ENCODE measurements at regions not wholly inside any gene's neighbourhood (a gene's known extent, or its start where the extent isn't known, plus 50 kb on each side); places are given as distances from the start of the nearest gene placed in this dataset.

GRCh38 chr1:105027838-105028471, 1278.3 kb downstream of the AMY1C start:
- no peak for DNase-seq (ENCODE audit: low spot score in 2 of 2)
- TF ChIP-seq POLR2A (IDR thresholded peaks at IDR 0.05) (no peak), CTCF (IDR thresholded peaks at IDR 0.05) (no peak)
- 62 to 71% methylated on average over 3 of the region's 3 CpGs for WGBS, 2 donors
- intact Hi-C loops (cut with DNase I; ENCODE audit: low total_unique reads), result no loop called here
- H3K4me3 ChIP-seq (ENCODE audit: low read depth, poor library complexity, severe bottlenecking), result no peak overlapping the region

GRCh38 chr1:105072446-105072845, 1322.7 kb downstream of the AMY1C start:
- H3K4me3 ChIP-seq (ENCODE audit: low read depth, poor library complexity, severe bottlenecking), result no peak overlapping the region
- 66 to 81% methylated on average over 3 of the region's 3 CpGs for WGBS, 2 donors
- intact Hi-C loops (cut with DNase I; ENCODE audit: low total_unique reads), result no loop called here

GRCh38 chr1:105072850-105073249, 1323.2 kb downstream of the AMY1C start:
- no peak for DNase-seq (ENCODE audit: low spot score in 2 of 2)
- H3K4me3 ChIP-seq (ENCODE audit: low read depth, poor library complexity, severe bottlenecking), result no peak overlapping the region
- no peak for TF ChIP-seq POLR2A (IDR thresholded peaks at IDR 0.05)
- no peak for TF ChIP-seq CTCF (IDR thresholded peaks at IDR 0.05)
- intact Hi-C loops (cut with DNase I; ENCODE audit: low total_unique reads), result no loop called here
- 75 to 77% methylated on average over 3 of the region's 3 CpGs for WGBS, 2 donors

More at GRCh38 chr1:105072446-105072845, 1322.7 kb downstream of the AMY1C start:
- DNase-seq (ENCODE audit: low spot score in 2 of 2), result no peak
- no peak for TF ChIP-seq POLR2A (IDR thresholded peaks at IDR 0.05)
- TF ChIP-seq CTCF (IDR thresholded peaks at IDR 0.05), result no peak

GRCh38 chr1:105073660-105074059, 1324.0 kb downstream of the AMY1C start:
- TF ChIP-seq POLR2A (IDR thresholded peaks at IDR 0.05) (no peak), CTCF (IDR thresholded peaks at IDR 0.05) (no peak)
- intact Hi-C loops (cut with DNase I; ENCODE audit: low total_unique reads), result no loop called here

GRCh38 chr1:105083611-105084010, 1333.9 kb downstream of the AMY1C start:
- TF ChIP-seq POLR2A (IDR thresholded peaks at IDR 0.05), result no peak
- TF ChIP-seq CTCF (IDR thresholded peaks at IDR 0.05), result no peak
- no peak for DNase-seq (ENCODE audit: low spot score in 2 of 2)
- intact Hi-C loops (cut with DNase I; ENCODE audit: low total_unique reads), result no loop called here
- 69 to 75% methylated on average over 4 of the region's 4 CpGs for WGBS, 2 donors
- no peak overlapping the region for H3K4me3 ChIP-seq (ENCODE audit: low read depth, poor library complexity, severe bottlenecking)

More at GRCh38 chr1:105073660-105074059, 1324.0 kb downstream of the AMY1C start:
- H3K4me3 ChIP-seq (ENCODE audit: low read depth, poor library complexity, severe bottlenecking), result no peak overlapping the region
- no peak for DNase-seq (ENCODE audit: low spot score in 2 of 2)

GRCh38 chr1:105087506-105087905, 1337.8 kb downstream of the AMY1C start:
- DNase-seq (ENCODE audit: low spot score in 2 of 2), result no peak
- intact Hi-C loops (cut with DNase I; ENCODE audit: low total_unique reads), result no loop called here
- 67 to 70% methylated on average over 7 of the region's 7 CpGs for WGBS, 2 donors
- no peak for TF ChIP-seq CTCF (IDR thresholded peaks at IDR 0.05)
- no peak for TF ChIP-seq POLR2A (IDR thresholded peaks at IDR 0.05)
- no peak overlapping the region for H3K4me3 ChIP-seq (ENCODE audit: low read depth, poor library complexity, severe bottlenecking)
